WTC11 (cell line): ENCODE measurements at regions not wholly inside any gene's neighbourhood (a gene's known extent, or its start where the extent isn't known, plus 50 kb on each side); places are given as distances from the start of the nearest gene placed in this dataset.

Experiments
- FOXJ3 ChIP-seq: sonication (generic); formaldehyde crosslinking; IDR thresholded peaks from 2 replicates; pipeline ENCODE4 v1.9.0; 2021; ENCODE audit warnings: missing genetic modification reagents, mild to moderate bottlenecking, borderline replicate concordance
- TF ChIP-seq, protein P1 (sequence below): sonication (generic); formaldehyde crosslinking; IDR thresholded peaks from 2 replicates; pipeline ENCODE4 v1.8.1; 2023; ENCODE audit warnings: mild to moderate bottlenecking, missing genetic modification reagents, moderate library complexity

DNA sequence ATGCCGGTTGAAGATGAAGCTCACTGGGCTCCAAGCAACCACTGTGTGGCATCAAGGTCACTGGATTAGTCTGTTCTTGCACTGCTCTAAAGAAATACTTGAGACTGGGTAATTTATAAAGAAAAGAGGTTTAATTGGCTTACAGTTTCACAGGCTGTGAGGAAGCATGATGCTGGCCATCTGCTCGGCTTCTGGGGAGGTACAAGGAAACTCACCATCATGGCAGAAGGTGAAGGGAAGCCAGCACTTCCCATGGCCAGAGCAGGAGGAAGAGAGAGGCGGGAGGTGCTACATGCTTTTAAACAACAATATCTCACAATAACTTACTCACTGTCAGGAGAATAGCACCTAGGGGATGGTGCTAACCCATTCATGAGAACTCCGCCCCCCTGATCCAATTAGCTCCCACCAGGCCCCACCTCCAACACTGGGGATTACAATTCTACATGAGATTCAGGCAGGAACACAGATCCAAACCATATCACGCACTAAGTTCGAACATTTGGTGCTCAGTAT lies 109.7 kb upstream of the MGAT5 start:
- no peak for TF ChIP-seq FOXJ3 (CRISPR knock-in tag)
- TF ChIP-seq, protein P1, sequence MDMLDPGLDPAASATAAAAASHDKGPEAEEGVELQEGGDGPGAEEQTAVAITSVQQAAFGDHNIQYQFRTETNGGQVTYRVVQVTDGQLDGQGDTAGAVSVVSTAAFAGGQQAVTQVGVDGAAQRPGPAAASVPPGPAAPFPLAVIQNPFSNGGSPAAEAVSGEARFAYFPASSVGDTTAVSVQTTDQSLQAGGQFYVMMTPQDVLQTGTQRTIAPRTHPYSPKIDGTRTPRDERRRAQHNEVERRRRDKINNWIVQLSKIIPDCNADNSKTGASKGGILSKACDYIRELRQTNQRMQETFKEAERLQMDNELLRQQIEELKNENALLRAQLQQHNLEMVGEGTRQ (CRISPR knock-in tag): no peak
